SK-N-SH treated with all-trans-retinoic acid at 6 μM for 48 hours (cell line): ENCODE measurements at regions not wholly inside any gene's neighbourhood (a gene's known extent, or its start where the extent isn't known, plus 50 kb on each side); places are given as distances from the start of the nearest gene placed in this dataset.

Experiments used
- ARNTL ChIP-seq: fragments of 450-650 bp; formaldehyde crosslinking; IDR thresholded peaks from 2 replicates; pipeline ENCODE4 v1.5.0; 2020; ENCODE audit warnings: low read depth, mild to moderate bottlenecking, moderate library complexity, borderline replicate concordance
- BACH2 ChIP-seq: fragments of 250-450 bp; sonication (Bioruptor Pico); IDR thresholded peaks from 2 replicates; pipeline ENCODE4 v1.9.0; 2021; ENCODE audit warnings: mild to moderate bottlenecking, borderline replicate concordance
- CSRNP3 ChIP-seq: fragments of 250-450 bp; sonication (Bioruptor Pico); IDR thresholded peaks from 2 replicates; pipeline ENCODE4 v1.5.1; 2021; ENCODE audit warnings: mild to moderate bottlenecking, moderate library complexity
- GLIS3 ChIP-seq: fragments of 250-450 bp; sonication (Bioruptor Pico); IDR thresholded peaks from 2 replicates; pipeline ENCODE4 v1.5.0; 2020; ENCODE audit warnings: mild to moderate bottlenecking, moderate library complexity
- ISL1 ChIP-seq: fragments of 250-450 bp; sonication (Bioruptor Pico); IDR thresholded peaks from 2 replicates; pipeline ENCODE4 v2.1.2; 2022; ENCODE audit warnings: mild to moderate bottlenecking, moderate library complexity
- OSR1 ChIP-seq: fragments of 250-450 bp; sonication (Bioruptor Pico); IDR thresholded peaks from 2 replicates; pipeline ENCODE4 v1.8.0; 2022; ENCODE audit warnings: moderate library complexity, mild to moderate bottlenecking, inconsistent platforms
- PATZ1 ChIP-seq: fragments of 250-450 bp; sonication (Bioruptor Pico); IDR thresholded peaks from 2 replicates; pipeline ENCODE4 v1.8.0; 2020; ENCODE audit warnings: mild to moderate bottlenecking, moderate library complexity, borderline replicate concordance
- RARB ChIP-seq: fragments of 250-450 bp; sonication (Bioruptor Pico); IDR thresholded peaks from 2 replicates; pipeline ENCODE4 v1.8.0; 2021; ENCODE audit warnings: mild to moderate bottlenecking, moderate library complexity
- TSHZ2 ChIP-seq: fragments of 250-450 bp; sonication (Bioruptor Pico); IDR thresholded peaks from 2 replicates; pipeline ENCODE4 v1.5.0; 2020; ENCODE audit warnings: mild to moderate bottlenecking, moderate library complexity
- ZC3H10 ChIP-seq: fragments of 250-450 bp; sonication (Bioruptor Pico); IDR thresholded peaks from 2 replicates; pipeline ENCODE4 v1.5.1; 2021; ENCODE audit warnings: mild to moderate bottlenecking, moderate library complexity
- ZFP3 ChIP-seq: fragments of 250-450 bp; sonication (Bioruptor Pico); IDR thresholded peaks from 2 replicates; pipeline ENCODE4 v1.5.0; 2020; ENCODE audit warnings: mild to moderate bottlenecking, moderate library complexity
- ZNF8 ChIP-seq: fragments of 450-650 bp; formaldehyde crosslinking; IDR thresholded peaks from 2 replicates; pipeline ENCODE4 v1.5.0; 2020; ENCODE audit warnings: mild to moderate bottlenecking, moderate library complexity

DNA sequence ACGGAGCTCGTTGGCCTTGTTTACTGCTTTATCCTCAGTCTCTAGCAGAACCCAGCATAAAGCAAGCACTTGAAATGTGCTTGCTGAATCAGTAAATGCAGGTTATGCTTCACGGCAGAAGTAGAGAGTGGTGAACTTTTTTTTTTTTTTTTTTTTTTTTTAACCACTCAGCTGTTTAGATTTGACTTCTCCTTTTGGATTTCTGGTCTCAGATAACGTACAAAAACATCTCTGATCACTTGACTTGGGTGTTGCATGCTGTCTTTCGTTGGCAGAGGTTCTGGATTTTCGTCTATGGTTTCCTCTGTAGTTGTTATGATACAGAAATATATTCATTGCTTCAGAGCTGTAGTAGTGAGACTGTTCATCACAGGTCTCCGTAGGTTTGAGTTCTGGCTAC, 242.5 kb upstream of the HABP2 start:
- TF ChIP-seq PATZ1 (CRISPR knock-in tag) (no peak), ZNF8 (no peak), OSR1 (CRISPR knock-in tag) (no peak), ZFP3 (CRISPR knock-in tag) (no peak), ARNTL (CRISPR knock-in tag) (no peak), RARB (CRISPR knock-in tag) (no peak), CSRNP3 (CRISPR knock-in tag) (no peak), ZC3H10 (CRISPR knock-in tag) (no peak), BACH2 (CRISPR knock-in tag) (no peak), TSHZ2 (CRISPR knock-in tag) (no peak), GLIS3 (CRISPR knock-in tag) (no peak), ISL1 (CRISPR knock-in tag) (no peak)
